GM12872 (cell line): ENCODE measurements at regions not wholly inside any gene's neighbourhood (a gene's known extent, or its start where the extent isn't known, plus 50 kb on each side); places are given as distances from the start of the nearest gene placed in this dataset.
A peak's percentile ranks its signal among the peaks of the same experiment; 100 is the strongest.

Source experiments
- CTCF ChIP-seq: IDR thresholded peaks from 3 replicates; pipeline ENCODE4 v1.5.1; 2011; ENCODE audit warnings: low read depth, mild to moderate bottlenecking, low read length, moderate library complexity; ENCODE audit not compliant: insufficient read depth

- no peak for TF ChIP-seq CTCF
Measured at GRCh38 chr3:46082849-46083248, 55.6 kb upstream of the XCR1 start.

GRCh38 chr3:46082021-46082420, 54.7 kb upstream of the XCR1 start:
- no peak for TF ChIP-seq CTCF

- TF ChIP-seq CTCF: no peak
Measured at GRCh38 chr3:46080969-46081345, 53.7 kb upstream of the XCR1 start.

- no peak for TF ChIP-seq CTCF
Measured at GRCh38 chr3:46080124-46080968, 53.1 kb upstream of the XCR1 start.

GRCh38 chr3:46078712-46079400, 51.6 kb upstream of the XCR1 start:
- TF ChIP-seq CTCF: peak; percentile 97
